Hypothalamus (tissue), 51 donors: ENCODE measurements at regions not wholly inside any gene's neighbourhood (a gene's known extent, or its start where the extent isn't known, plus 50 kb on each side); places are given as distances from the start of the nearest gene placed in this dataset.
"Not testable (repeated sequence)": the region's sequence is repeated elsewhere in the genome, so short reads cannot be mapped to it uniquely, and the experiment has no call there.

ENCODE experiments used
- DNase-seq, 51 donors: peaks; one replicate each; lab custom pipeline; 2025; lab: John Stamatoyannopoulos, UW

DNA sequence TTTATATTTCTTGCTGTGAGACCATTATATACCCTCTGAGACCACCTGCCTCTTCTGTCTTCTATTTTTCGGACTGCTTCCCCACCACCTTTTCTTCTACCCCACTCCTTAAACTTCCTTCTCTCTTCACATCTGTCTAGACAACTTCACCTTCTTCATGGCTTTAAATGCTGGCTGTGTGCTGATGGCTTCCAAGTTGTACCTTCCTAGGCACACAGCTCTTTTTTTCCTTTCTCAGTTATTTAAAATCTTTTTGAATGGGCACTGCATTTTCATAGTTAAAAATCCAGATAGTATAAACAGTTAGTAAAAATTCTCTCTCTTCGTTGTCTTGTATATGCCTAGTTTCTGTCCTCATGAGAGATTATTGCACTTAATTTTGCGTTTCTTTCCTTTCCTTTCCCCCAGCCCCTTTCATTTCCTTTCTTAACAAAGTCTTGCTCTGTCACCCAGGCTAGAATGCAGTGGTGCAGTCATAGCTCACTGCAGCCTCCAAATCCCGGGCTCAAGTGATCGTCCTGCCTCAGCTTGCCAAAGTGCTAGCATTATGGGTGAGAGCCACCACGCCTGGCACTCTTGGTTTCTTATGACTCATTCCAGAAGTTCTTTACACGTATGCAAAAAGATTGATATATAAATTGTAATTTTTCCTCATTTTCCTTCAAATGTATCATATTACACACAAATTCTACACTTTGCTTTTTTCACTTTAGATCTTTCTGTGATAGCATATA, 114.3 kb downstream of the NPIPB5 start:
- DNase-seq = no peak

DNA sequence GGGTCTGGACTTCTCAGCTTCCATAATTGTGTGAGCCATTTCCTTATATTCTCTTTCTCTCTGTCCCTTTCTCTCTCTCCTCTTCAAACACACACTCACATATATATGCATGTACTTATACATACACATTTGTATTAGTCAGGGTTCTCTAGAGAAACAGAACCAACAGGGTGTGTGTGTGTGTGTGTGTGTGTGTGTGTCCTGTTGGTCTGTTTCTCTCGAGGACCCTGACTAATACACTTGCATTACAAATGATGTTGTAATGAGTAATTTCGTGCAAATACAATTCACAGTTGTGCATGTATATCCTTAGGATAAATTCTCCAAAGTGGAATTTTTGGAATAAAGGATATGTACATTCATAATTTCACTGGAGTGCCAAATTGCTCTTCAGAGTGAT, 115.3 kb downstream of the NPIPB5 start:
- no peak for DNase-seq

DNA sequence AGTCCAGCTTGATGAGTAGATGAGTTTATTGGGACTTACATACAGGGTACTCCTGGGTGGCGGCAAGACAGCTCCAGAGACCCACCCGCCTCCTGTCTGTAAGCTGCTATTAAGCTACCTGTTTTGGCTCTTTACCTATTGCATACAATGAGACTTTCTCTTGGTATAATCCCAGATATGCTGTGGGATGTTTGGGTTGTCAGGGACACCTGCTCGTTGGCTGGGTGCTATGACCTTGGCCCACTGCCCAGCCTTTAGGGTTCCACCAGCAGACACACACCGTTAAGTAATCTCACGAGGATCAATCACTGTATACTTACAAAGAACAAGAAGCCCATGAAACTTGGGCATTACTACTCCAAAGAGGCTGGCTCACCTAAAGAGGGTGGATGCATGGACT, 116.4 kb downstream of the NPIPB5 start:
- no peak for DNase-seq

DNA sequence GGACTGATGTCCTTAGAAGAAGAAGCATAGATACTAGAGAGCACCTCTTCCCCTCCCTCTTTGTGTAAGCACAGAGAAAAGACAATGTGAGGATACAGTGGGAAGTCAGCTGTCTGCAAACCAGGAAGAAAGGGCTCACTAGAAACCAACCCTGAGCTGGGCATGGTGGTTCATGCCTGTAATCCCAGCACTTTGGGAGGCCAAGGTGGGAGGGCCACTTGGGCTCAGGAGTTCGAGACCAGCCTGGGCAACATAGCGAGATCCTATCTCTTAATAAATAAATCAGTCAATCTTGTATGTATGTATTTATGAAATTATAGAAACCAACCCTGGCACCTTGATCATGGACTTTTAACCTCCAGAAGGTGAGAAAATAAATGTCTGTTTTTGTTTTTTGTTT, 118.3 kb downstream of the NPIPB5 start:
- DNase-seq = no peak

DNA sequence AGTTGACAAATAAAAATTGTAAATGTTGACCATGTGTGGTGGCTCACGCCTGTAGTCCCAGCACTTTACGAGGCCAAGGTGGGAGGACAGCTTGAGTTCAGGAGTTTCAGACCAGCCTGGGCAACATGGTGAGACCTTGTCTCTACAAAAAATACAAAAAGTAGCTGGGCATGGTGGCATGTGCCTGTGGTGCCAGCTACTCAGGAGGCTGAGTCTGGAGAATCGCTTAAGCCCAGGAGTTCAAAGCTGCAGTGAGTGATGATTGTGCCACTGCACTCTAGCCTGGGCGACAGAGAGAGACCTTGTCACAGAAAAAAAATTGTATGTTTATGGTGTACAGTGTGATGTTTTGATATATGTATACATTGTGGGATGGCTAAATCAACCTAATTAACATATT, 119.6 kb downstream of the NPIPB5 start:
- DNase-seq = no peak

DNA sequence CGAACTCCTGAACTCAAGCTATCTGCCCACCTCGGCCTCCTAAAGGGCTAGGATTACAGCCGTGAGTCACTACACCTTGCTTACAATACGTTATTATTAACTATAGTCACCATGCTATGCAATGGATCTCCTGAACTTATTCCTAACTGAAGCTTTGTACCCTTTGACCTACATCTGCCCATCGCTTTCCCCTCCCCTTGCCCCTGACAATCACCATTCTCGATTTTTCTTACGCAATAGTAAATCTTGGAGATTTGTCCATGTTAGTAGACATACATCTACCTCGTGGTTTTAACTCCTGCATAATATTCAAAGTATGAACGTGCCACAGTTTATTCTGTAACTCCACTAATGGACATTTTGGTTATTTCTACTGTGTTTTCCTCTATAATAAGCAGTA, 120.6 kb downstream of the NPIPB5 start:
- no peak for DNase-seq

DNA sequence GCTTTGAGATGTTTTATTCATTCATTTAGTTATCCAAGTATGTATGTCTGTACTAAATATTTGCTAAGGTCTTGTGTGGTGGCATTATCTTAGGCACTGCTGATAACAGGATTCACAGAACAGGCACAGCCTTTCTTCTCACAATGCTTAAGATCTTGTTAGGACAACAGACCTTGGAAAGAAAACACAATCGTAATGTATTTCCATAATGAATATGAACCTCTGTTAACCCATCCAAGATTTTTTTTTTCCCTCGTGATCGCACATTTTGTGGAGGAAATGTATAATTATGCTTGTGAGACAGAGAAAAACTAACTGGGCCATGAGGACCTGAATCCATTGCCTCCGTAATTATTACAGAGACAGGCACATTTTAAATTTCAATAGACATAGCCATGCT, 121.9 kb downstream of the NPIPB5 start:
- no peak for DNase-seq

DNA sequence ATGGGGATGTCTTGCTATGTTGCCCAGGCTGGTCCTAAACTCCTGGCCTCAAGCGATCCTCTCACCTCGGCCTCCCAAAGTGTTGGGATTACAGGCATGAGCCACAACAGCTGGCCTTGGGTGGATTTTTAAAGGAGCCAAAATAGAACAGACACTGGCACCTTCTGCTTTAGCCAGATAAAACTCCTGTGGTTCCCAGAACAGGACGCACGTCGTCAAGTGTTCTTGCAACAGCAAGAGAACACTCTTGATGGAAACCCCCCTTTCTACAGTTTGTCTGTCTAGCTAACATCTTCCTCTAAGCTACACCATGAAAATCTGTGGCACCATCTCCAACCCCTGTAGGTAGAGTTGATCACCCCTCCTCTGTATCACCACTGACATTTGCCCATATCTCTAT, 122.6 kb downstream of the NPIPB5 start:
- no peak for DNase-seq

DNA sequence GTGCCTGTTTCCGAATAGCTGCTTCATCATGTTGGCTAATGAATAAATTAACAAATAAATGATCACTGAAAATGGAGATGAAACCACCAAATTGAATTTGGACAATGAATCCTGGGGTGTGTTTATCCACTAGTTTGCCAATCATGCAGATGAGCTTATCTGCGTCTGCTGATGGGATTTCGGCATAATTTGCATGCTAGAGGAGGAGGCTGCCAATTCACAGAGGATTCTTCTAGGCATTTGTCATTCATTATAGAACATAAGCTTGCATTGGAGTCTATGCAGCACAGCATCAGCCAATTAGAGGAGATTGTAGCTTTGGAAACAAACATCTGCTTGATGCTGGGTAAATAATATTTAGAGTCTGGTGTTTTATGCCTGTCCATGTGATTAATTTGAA, 123.1 kb downstream of the NPIPB5 start:
- no peak for DNase-seq

DNA sequence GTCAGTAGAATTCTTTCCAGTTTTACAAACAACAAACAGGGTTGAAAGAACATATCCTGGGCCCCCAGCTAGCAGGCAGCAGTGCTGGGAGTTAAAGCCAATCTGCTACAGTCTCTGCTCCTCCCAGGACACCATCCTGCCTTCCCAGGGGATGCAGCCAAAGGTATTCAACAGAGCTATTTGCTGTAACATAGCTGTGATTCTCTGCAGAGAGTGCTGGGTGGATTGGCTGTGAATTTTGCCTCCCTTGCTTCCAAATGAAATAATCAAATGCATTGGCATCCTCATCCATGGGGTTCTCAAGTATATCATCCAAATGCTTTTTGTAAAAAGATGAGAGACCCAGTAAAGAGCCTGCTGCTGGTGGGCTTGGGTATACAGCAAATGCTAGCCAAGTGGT, 124.3 kb downstream of the NPIPB5 start:
- DNase-seq = no peak

DNA sequence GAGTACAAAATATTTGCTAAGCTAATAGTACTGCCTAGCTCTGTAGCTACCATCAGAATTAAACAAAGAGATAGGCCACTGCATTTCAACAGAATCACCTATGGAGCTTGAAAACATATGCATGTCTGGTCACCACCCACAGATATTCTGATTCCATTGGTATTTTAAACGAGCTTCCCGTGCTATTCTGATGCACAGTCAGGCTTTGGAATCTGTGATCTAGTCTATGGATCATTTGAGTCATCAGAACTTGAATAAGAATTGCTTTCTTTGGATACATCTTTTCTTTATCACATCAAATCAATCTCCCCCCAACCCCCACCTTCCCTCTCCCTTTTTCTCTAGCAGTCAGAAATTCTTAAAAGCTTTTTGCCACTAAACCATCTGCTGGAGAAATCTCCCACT, 124.7 kb downstream of the NPIPB5 start:
- peak in 2 of 51 donors; percentile 20 to 29 for DNase-seq

DNA sequence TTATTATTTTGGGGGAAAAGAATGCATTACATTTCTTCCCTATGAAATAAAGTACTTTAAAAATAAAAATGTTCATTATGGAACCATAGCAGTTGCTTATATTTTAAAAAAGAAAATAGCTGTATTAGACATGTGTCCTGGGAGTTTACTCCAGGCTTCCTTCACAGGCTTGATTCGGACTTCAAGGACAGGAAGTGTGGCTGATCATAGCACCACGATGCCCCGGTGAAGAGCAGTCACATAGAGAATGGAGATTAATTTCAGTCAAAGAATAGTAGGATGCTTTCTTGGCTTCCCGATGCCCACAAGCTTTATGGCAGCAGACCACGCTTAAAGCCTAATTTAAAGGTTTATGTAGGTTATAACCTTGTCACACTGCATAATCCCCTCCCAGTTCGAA, 125.1 kb downstream of the NPIPB5 start:
- DNase-seq = no peak

DNA sequence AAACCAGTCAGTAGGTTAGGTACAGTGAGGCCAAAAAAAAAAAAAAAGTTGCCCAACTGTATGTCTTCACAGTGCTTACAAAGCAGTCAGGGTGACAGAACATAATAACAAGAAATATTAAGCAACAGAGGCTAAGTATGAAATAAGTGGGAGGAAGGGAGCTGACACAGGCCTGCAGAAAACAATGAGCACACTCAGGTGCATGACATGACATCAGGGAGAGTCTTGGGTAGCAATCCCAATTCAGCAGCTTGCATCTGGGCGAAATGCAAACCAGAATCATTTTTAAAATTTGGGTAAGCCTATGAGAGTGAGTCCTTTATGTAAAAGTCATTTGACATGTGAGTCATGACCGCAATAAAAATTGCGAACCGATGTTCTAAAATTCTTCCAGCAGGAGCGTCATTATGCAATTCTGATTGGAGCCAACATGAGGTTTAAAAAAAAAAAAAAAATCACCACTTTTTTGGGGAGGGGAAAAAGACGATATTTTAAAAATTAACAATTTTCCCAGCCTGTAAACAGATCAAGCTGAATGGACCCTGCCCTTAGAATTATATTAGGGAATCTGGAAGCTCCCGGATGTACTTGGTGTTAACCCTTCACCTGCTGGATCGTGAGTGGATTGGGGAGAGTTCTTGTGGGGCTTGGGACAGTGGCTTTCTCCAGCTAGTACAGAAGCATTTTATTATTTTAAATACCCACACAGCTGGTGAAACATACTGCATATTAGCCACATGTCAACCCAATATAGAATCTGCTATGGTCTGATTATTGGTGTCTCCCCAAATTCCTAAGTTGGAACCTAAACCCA, 127.9 kb downstream of the NPIPB5 start:
- DNase-seq = peak in 1 of 51 donors; percentile 32

DNA sequence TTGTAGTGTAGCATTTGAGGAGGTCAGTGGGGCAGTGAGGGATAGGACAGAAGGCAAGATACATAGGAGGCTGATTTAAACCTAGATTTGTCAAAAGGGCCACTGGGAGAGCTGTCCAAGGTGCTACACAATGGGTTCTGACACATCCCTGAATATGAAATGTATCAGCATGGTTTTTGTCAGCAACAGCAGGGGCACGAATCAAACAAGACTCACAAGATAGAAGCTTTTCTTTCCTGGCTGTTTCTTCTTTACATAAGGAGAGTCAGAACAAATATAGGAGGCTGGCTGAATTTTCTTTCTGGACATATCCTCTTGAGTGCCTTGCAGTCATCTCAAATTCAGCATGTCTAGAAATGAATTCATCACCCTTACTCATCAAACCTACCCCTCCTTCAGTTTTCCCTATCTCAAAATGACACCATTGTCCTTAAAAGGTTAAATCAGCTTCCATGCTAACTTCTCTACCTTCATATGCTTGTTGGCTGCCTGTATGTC, 130.5 kb downstream of the NPIPB5 start:
- no peak for DNase-seq

DNA sequence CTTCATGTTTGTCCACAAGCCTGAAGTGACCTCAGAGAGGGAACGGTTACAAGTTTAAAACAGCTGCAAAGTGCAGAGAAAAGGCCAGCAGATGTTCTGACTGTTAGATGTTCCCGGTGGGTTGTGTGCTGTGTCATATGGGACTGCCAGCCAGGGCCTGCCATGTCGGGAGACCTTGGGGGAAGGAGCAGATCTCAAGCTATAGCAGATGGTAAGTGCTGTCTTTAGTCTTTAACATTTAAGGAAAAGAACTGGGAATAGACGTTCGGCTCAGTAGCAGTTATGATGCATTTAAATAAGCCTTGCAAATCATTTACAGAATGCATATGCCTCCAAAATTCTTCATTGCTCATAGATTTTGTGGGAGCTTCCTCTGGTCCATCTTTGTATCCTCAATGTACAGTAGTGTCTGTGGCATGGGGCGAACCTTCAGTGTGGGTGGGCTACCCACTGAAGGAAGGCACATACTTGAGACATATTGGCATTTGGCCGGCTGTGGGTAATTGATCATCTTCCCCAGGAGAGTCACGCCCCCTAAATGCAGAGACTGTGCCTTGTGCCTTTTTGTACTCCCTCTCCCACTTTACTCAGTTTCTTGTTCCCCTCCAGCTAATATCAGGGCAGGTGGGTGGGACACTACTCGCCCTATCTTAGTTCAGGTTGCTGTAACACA, 131.9 kb downstream of the NPIPB5 start:
- peak in 1 of 51 donors; percentile 11 for DNase-seq

DNA sequence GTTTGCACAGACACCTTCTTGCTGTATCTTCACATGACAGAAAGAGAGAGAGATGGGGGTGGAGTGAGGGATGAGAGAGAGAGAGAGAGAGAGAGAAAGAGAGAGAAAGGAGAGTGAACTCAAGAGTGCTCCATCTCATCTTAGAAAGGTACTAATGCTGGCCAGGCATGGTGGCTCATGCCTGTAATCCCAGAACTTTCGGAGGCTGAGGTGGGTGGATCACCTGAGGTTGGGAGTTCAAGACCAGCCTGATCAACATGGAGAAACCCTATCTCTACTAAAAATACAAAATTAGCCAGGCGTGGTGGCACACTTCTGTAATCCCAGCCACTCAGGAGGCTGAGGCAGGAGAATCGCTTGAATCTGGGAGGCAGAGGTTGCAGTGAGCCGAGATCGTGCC, 132.5 kb downstream of the NPIPB5 start:
- not testable (repeated sequence) for DNase-seq

DNA sequence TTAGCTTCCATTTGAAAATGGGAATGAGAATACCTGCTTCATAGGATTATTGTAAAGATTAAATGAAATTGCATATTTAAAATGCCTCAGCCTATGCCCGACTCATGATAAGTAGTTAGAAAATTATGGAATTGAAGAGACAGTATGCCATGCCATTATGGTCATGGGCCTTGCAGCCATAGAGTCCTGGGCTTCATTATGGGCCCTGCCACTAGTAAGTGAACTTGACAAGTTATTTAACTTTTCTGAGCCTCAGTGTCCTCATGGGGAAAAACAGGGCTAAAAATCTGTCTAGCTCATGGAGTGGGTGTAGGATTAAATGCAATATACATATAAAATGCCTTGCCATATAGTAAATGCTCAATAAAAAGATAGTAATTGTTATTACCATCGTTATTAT, 133.2 kb downstream of the NPIPB5 start:
- no peak for DNase-seq

DNA sequence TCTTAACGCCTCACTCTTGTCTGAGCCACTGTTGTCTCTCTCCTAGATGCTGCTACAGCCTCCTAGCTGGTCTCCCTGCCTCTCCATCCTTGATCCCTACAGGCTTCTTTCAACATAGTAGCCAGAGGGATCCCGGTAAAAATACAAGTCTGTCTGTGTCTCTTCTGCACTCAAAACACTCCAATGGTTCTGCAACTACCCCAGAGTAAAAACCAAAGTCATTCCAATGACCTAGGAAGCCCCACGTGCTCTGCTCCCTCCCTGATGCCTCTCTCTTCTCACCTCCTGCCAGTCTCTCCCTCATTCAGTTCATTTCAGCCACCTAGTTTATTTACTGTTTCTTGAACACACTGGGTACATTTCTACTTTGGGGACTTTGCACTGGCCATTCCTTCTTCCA, 135.2 kb downstream of the NPIPB5 start:
- no peak for DNase-seq

DNA sequence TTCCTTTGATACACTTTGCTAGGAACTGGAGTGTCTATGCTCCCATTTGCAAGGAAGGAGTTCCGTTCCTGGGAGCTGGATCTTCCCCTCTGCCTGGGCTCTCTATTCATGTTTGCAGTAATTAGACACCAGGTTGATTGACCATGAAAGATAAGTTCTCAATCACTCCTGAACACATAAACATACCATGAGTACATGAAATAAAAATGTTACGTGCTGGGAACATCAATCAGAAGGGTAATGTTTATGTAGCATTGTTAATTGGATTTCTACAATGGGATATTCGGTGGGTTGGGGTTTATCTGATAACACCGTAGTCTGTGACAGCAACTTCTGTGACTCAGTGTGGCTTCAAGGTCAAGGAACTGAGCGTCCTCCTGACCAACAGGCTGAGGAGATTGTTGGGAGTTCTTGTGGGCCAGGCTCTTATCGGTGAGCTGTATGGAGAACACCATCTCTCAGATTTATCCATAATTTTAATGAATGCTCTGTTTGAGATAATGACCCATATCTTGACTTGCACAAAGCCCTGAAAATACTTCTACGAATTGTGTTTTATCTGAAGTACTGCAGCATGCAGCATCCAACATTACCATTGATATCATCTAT, 136.4 kb downstream of the NPIPB5 start:
- no peak for DNase-seq

DNA sequence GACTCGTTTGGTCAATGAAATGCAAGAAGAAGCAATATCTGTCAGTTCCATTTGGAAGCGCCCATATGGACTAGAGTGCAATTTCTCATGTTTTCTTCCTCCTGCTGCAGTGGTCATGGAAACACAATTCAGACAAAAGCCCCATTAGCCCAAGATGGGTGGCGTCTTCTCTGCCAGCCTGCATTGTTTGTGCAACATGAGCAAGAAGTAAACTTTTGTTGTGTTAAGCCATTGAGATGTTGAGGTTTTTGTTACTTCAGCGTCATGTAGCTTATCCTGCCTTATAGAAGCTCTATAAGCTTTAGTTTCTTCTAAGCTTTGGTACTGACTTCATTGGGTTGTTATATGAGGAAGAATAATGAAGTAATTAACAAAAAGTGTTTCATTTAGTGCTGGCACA, 137.4 kb downstream of the NPIPB5 start:
- DNase-seq = no peak

DNA sequence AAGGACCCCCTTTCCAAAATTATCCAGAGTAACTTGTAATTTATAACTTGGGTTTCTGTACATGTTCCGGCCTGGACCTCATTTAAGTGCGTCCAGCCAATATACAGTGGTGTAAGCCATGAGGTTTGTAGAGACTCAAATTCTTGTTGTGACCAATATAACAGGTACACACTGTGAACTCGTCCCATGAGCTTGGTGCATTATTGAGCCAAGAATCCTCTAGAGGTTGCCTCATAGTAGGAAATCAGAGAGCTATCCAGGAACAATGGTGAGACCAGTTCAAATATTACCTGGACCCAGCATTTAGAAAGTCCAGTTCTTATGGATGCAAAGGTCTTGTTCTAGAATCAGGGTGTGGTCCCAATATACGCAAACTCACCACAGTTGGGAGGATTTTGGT, 138.2 kb downstream of the NPIPB5 start:
- no peak for DNase-seq
